ENCODE measurements at regions not wholly inside any gene's neighbourhood (a gene's known extent, or its start where the extent isn't known, plus 50 kb on each side); places are given as distances from the start of the nearest gene placed in this dataset.

DNA sequence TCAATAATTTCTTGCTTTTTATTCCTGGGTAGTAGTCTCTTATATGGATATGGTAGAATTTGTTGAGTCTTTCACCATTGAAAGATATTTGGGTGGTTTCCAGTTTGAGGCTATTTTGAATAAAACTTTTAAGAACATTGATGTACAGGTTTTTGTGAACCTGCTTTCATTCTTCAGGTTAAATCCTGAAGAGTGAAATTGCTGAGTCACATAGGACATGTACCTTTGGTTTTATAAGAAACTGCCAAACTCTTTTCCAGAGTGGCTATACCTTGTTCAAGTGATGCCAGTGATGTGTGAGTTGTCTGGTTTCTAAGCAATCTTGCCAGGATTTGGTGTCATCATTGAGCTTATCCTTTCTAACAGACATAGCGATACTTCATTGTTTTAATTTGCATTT lies 184.6 kb upstream of the PZP start:
- Histone ChIP-seq H4K20me1 (ENCODE audit: insufficient read depth) (no peaks in the 10 kb centered on the region), H3K9ac (ENCODE audit: low read length) (no peak overlapping the region), H3K4me2 (ENCODE audit: low read length) (no peak overlapping the region), H3K4me3 (ENCODE audit: low read length) (no peak overlapping the region), H3K27me3 (ENCODE audit: insufficient read depth, low read depth, low read length) (no peaks in the 10 kb centered on the region), H3K36me3 (ENCODE audit: insufficient read depth, low read length) (no peaks in the 10 kb centered on the region), H3K9me3 (ENCODE audit: low read length) (no peaks in the 10 kb centered on the region), H3F3A (ENCODE audit: insufficient read depth, low read length, poor library complexity, severe bottlenecking) (no peaks in the 10 kb centered on the region), H3K9me2 (ENCODE audit: insufficient read depth, low read length) (no peaks in the 10 kb centered on the region), H3K27ac (ENCODE audit: low read length) (no peak overlapping the region), H2AFZ (ENCODE audit: low read depth, low read length) (no peak overlapping the region), H3K79me2 (replicated peaks; ENCODE audit: insufficient read depth, low read length) (no peaks in the 10 kb centered on the region)
- no peak for TF ChIP-seq SMC3 (conservative IDR thresholded peaks at IDR 0.05; ENCODE audit: poor library complexity)

DNA sequence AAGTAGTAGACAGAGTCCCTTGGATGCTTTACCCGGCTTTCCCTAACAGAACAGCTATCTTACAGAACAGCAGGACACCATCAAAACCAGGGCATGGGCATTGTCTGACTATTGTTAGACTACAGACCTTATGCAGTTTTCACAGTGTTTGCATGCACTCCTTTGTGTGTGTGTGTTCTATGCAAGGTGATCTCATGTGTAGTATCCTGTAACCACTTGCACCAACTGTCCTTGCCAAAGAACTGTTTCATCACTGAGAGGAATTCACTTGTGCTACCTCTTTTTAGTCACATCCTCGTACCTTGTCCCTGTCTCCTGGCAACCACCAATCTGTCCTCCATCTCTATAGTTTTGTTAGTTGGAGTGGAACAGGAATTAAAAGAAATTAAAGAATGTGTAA lies 183.6 kb upstream of the PZP start:
- no peaks in the 10 kb centered on the region for H3K9me3 ChIP-seq (ENCODE audit: low read length)
- no peaks in the 10 kb centered on the region for H4K20me1 ChIP-seq (ENCODE audit: insufficient read depth)
- TF ChIP-seq TAF1 (IDR thresholded peaks at IDR 0.05; ENCODE audit: low read depth) (no peak), EZH2 (IDR thresholded peaks at IDR 0.05; ENCODE audit: borderline replicate concordance, insufficient read depth, low read length, poor library complexity, severe bottlenecking) (no peak), POLR2AphosphoS5 (IDR thresholded peaks at IDR 0.05) (no peak), MXI1 (conservative IDR thresholded peaks at IDR 0.05; ENCODE audit: poor library complexity, severe bottlenecking) (no peak), RAD21 (conservative IDR thresholded peaks at IDR 0.05) (no peak), SMC3 (conservative IDR thresholded peaks at IDR 0.05; ENCODE audit: poor library complexity) (no peak), EP300 (conservative IDR thresholded peaks at IDR 0.05; ENCODE audit: poor library complexity, severe bottlenecking) (no peak)
- TF ChIP-seq, protein P1, sequence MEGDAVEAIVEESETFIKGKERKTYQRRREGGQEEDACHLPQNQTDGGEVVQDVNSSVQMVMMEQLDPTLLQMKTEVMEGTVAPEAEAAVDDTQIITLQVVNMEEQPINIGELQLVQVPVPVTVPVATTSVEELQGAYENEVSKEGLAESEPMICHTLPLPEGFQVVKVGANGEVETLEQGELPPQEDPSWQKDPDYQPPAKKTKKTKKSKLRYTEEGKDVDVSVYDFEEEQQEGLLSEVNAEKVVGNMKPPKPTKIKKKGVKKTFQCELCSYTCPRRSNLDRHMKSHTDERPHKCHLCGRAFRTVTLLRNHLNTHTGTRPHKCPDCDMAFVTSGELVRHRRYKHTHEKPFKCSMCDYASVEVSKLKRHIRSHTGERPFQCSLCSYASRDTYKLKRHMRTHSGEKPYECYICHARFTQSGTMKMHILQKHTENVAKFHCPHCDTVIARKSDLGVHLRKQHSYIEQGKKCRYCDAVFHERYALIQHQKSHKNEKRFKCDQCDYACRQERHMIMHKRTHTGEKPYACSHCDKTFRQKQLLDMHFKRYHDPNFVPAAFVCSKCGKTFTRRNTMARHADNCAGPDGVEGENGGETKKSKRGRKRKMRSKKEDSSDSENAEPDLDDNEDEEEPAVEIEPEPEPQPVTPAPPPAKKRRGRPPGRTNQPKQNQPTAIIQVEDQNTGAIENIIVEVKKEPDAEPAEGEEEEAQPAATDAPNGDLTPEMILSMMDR (IDR thresholded peaks at IDR 0.05; ENCODE audit: poor library complexity, severe bottlenecking): no peak
- TF ChIP-seq, protein P2, sequence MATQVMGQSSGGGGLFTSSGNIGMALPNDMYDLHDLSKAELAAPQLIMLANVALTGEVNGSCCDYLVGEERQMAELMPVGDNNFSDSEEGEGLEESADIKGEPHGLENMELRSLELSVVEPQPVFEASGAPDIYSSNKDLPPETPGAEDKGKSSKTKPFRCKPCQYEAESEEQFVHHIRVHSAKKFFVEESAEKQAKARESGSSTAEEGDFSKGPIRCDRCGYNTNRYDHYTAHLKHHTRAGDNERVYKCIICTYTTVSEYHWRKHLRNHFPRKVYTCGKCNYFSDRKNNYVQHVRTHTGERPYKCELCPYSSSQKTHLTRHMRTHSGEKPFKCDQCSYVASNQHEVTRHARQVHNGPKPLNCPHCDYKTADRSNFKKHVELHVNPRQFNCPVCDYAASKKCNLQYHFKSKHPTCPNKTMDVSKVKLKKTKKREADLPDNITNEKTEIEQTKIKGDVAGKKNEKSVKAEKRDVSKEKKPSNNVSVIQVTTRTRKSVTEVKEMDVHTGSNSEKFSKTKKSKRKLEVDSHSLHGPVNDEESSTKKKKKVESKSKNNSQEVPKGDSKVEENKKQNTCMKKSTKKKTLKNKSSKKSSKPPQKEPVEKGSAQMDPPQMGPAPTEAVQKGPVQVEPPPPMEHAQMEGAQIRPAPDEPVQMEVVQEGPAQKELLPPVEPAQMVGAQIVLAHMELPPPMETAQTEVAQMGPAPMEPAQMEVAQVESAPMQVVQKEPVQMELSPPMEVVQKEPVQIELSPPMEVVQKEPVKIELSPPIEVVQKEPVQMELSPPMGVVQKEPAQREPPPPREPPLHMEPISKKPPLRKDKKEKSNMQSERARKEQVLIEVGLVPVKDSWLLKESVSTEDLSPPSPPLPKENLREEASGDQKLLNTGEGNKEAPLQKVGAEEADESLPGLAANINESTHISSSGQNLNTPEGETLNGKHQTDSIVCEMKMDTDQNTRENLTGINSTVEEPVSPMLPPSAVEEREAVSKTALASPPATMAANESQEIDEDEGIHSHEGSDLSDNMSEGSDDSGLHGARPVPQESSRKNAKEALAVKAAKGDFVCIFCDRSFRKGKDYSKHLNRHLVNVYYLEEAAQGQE (IDR thresholded peaks at IDR 0.05; ENCODE audit: borderline replicate concordance): no peak
- no peaks in the 10 kb centered on the region for H3K9me2 ChIP-seq (ENCODE audit: insufficient read depth, low read length)
- no peaks in the 10 kb centered on the region for H3K36me3 ChIP-seq (ENCODE audit: insufficient read depth, low read length)
- H2AFZ ChIP-seq (ENCODE audit: low read depth, low read length): no peak overlapping the region
- H3K4me2 ChIP-seq (ENCODE audit: low read length): no peak overlapping the region
- no peak overlapping the region for H3K9ac ChIP-seq (ENCODE audit: low read length)
- H3K4me3 ChIP-seq (ENCODE audit: low read length): no peak overlapping the region
- H3K27ac ChIP-seq (ENCODE audit: low read length): no peak overlapping the region
- H3K27me3 ChIP-seq (ENCODE audit: insufficient read depth, low read depth, low read length): no peaks in the 10 kb centered on the region
- no peaks in the 10 kb centered on the region for H3F3A ChIP-seq (ENCODE audit: insufficient read depth, low read length, poor library complexity, severe bottlenecking)
- no peaks in the 10 kb centered on the region for H3K79me2 ChIP-seq (replicated peaks; ENCODE audit: insufficient read depth, low read length)

DNA sequence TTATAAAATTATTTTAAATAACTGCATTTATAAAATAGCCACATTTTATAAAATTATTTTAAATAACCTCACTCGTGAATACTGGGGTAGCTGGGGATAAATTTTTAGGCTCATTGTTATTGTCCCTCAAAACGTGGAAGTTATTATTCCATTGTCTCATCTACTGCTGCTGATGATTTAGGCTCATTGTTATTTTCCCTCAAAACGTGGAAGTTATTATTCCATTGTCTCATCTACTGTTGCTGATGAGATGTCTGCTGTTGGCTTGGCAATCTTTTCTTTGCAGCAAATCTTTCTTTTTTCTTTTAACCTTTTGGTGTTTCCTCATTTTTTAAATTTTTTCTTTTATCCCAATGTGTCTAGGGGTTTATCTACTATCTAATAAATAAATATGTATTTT lies 182.6 kb upstream of the PZP start:
- Histone ChIP-seq H3K9me3 (ENCODE audit: low read length) (no peaks in the 10 kb centered on the region), H3K27ac (ENCODE audit: low read length) (no peak overlapping the region), H3K79me2 (replicated peaks; ENCODE audit: insufficient read depth, low read length) (no peaks in the 10 kb centered on the region), H3K9ac (ENCODE audit: low read length) (no peak overlapping the region), H4K20me1 (ENCODE audit: insufficient read depth) (no peaks in the 10 kb centered on the region), H3K4me2 (ENCODE audit: low read length) (no peak overlapping the region), H3K9me2 (ENCODE audit: insufficient read depth, low read length) (no peaks in the 10 kb centered on the region), H3K27me3 (ENCODE audit: insufficient read depth, low read depth, low read length) (no peaks in the 10 kb centered on the region), H2AFZ (ENCODE audit: low read depth, low read length) (no peak overlapping the region), H3K36me3 (ENCODE audit: insufficient read depth, low read length) (no peaks in the 10 kb centered on the region), H3F3A (ENCODE audit: insufficient read depth, low read length, poor library complexity, severe bottlenecking) (no peaks in the 10 kb centered on the region), H3K4me3 (ENCODE audit: low read length) (no peak overlapping the region)
- no peak for TF ChIP-seq TAF1 (IDR thresholded peaks at IDR 0.05; ENCODE audit: low read depth)
- TF ChIP-seq, protein P1 (IDR thresholded peaks at IDR 0.05; ENCODE audit: poor library complexity, severe bottlenecking): no peak
- TF ChIP-seq, protein P2 (IDR thresholded peaks at IDR 0.05; ENCODE audit: borderline replicate concordance): no peak
